ENCODE measurements at regions not wholly inside any gene's neighbourhood (a gene's known extent, or its start where the extent isn't known, plus 50 kb on each side); places are given as distances from the start of the nearest gene placed in this dataset.

- CTCF ChIA-PET: interaction anchor here (1.0 to 1.6 kb wide), 3 partner anchors 9 to 18 kb away, joined by 4 to 6 read pairs (median 4); no protein-coding TSS in a partner anchor
- BruUV-seq (replicated peaks): no TSS peak
Measured at GRCh38 chr10:29840516-29841276, 205.9 kb upstream of the SVIL start.

More at GRCh38 chr10:29840516-29841276, 205.9 kb upstream of the SVIL start:
- H3K4me2 ChIP-seq (ENCODE audit: insufficient read depth, low read length): no peak overlapping the region
- no peaks in the 10 kb centered on the region for H3K36me3 ChIP-seq (ENCODE audit: control insufficient read depth in 2 of 2, extremely low read depth in 1 of 2, insufficient read depth in 2 of 2, low read length in 2 of 2)
- H3K4me3 ChIP-seq (replicated peaks in 1 of 3; ENCODE audit: insufficient read depth in 1 of 3, low read depth in 1 of 3, low read length in 3 of 3): no peak overlapping the region
- DNase-seq (ENCODE audit: low read depth, low spot score) (peak; percentile 36), FAIRE-seq (no peak)
- H3K9me1 ChIP-seq (replicated peaks; ENCODE audit: control insufficient read depth, extremely low read depth, insufficient read depth, low read length): no peaks in the 10 kb centered on the region
- H4K20me1 ChIP-seq (replicated peaks; ENCODE audit: control insufficient read depth, extremely low read depth, insufficient read depth, low read length): no peaks in the 10 kb centered on the region
- dilution Hi-C loops (cut with MboI; ENCODE audit: extremely low pct_ligation_motif_present, low sequenced_read_pairs) (no loop called here), intact Hi-C loops (cut with micrococcal nuclease) (no loop called here)
- H3K9me3 ChIP-seq (replicated peaks; ENCODE audit: control insufficient read depth, insufficient read depth, low read length): no peaks in the 10 kb centered on the region
- no peaks in the 10 kb centered on the region for H3K4me1 ChIP-seq (ENCODE audit: control insufficient read depth, extremely low read depth, insufficient read depth, low read length)
- H3K79me2 ChIP-seq (ENCODE audit: control insufficient read depth, insufficient read depth, low read length): no peaks in the 10 kb centered on the region
- no peaks in the 10 kb centered on the region for H3K27me3 ChIP-seq (ENCODE audit: control insufficient read depth in 2 of 2, insufficient read depth in 2 of 2, low read length in 2 of 2)
- H2AFZ ChIP-seq (ENCODE audit: low read depth, low read length): no peak overlapping the region
- POLR2A ChIA-PET: no interaction called here
- TF ChIP-seq JUN (IDR thresholded peaks at IDR 0.05; ENCODE audit: borderline replicate concordance, insufficient read depth, insufficient read length, low read depth) (no peak), EZH2 (IDR thresholded peaks at IDR 0.05; ENCODE audit: borderline replicate concordance, low read depth, low read length, severe bottlenecking) (no peak), FOS (IDR thresholded peaks at IDR 0.05; ENCODE audit: borderline replicate concordance, insufficient read depth, low read length) (no peak), POLR2A (IDR thresholded peaks at IDR 0.05; ENCODE audit: low read depth, low read length) (no peak), MAX (IDR thresholded peaks at IDR 0.05; ENCODE audit: insufficient read depth, insufficient read length) (no peak), GATA2 (IDR thresholded peaks at IDR 0.05; ENCODE audit: insufficient read depth, insufficient read length, low read depth, low read length) (no peak), CTCF (IDR thresholded peaks at IDR 0.05; ENCODE audit: extremely low read depth in 1 of 2, insufficient read depth in 1 of 2, low read depth in 1 of 2, low read length in 2 of 2) (no peak), MYC (IDR thresholded peaks at IDR 0.05; ENCODE audit: low read depth, low read length) (no peak), POLR2AphosphoS5 (IDR thresholded peaks at IDR 0.05; ENCODE audit: insufficient read depth, low read depth, low read length) (no peak)
- H3K9ac ChIP-seq (replicated peaks; ENCODE audit: extremely low read depth, insufficient read depth, low read length): no peak overlapping the region
- no peak overlapping the region for H3K27ac ChIP-seq (ENCODE audit: insufficient read depth, low read depth, low read length)

Data from endothelial cell of umbilical vein (primary cell).